ENCODE measurements at regions not wholly inside any gene's neighbourhood (a gene's known extent, or its start where the extent isn't known, plus 50 kb on each side); places are given as distances from the start of the nearest gene placed in this dataset.

GRCh38 chr11:70577258-70577603, 178.9 kb downstream of the CTTN start:
- DNase-seq (ENCODE audit: extremely low spot score), result no peak
- POLR2A ChIA-PET, result no interaction called here
- TF ChIP-seq FOXK2 (IDR thresholded peaks at IDR 0.05) (no peak), SP1 (IDR thresholded peaks at IDR 0.05) (no peak), FOXA1 (IDR thresholded peaks at IDR 0.05) (no peak), FOXM1 (IDR thresholded peaks at IDR 0.05; ENCODE audit: borderline replicate concordance) (no peak), ZNF384 (IDR thresholded peaks at IDR 0.05) (no peak), ELF4 (IDR thresholded peaks at IDR 0.05) (no peak), BHLHE40 (IDR thresholded peaks at IDR 0.05; ENCODE audit: borderline replicate concordance) (no peak), ARNT (IDR thresholded peaks at IDR 0.05) (no peak), CTBP1 (IDR thresholded peaks at IDR 0.05; ENCODE audit: borderline replicate concordance) (no peak), PKNOX1 (IDR thresholded peaks at IDR 0.05) (no peak), HDGF (IDR thresholded peaks at IDR 0.05; ENCODE audit: borderline replicate concordance) (no peak), NFRKB (IDR thresholded peaks at IDR 0.05) (no peak), LEF1 (IDR thresholded peaks at IDR 0.05; ENCODE audit: borderline replicate concordance) (no peak), SUZ12 (IDR thresholded peaks at IDR 0.05) (no peak), L3MBTL2 (conservative IDR thresholded peaks at IDR 0.05) (no peak), TARDBP (IDR thresholded peaks at IDR 0.05) (no peak)
- CTCF ChIA-PET, result no interaction called here

- no peak for TF ChIP-seq ARNT (IDR thresholded peaks at IDR 0.05)
- DNase-seq (ENCODE audit: extremely low spot score), result no peak
- POLR2A ChIA-PET, result no interaction called here
- CTCF ChIA-PET, result no interaction called here
Measured at GRCh38 chr11:70577948-70578347, 179.6 kb downstream of the CTTN start.

GRCh38 chr11:70578371-70578770, 180.0 kb downstream of the CTTN start:
- ChIA-PET POLR2A (no interaction called here), CTCF (no interaction called here)
- no peak for TF ChIP-seq ARNT (IDR thresholded peaks at IDR 0.05)
- no peak for TF ChIP-seq L3MBTL2 (conservative IDR thresholded peaks at IDR 0.05)
- TF ChIP-seq SP1 (IDR thresholded peaks at IDR 0.05), result no peak
- no peak for TF ChIP-seq ELF4 (IDR thresholded peaks at IDR 0.05)
- no peak for TF ChIP-seq CTBP1 (IDR thresholded peaks at IDR 0.05; ENCODE audit: borderline replicate concordance)
- TF ChIP-seq ZNF384 (IDR thresholded peaks at IDR 0.05), result no peak
- no peak for TF ChIP-seq FOXA1 (IDR thresholded peaks at IDR 0.05)
- TF ChIP-seq PKNOX1 (IDR thresholded peaks at IDR 0.05), result no peak
- no peak for TF ChIP-seq SUZ12 (IDR thresholded peaks at IDR 0.05)
- TF ChIP-seq HDGF (IDR thresholded peaks at IDR 0.05; ENCODE audit: borderline replicate concordance), result no peak
- TF ChIP-seq FOXK2 (IDR thresholded peaks at IDR 0.05), result no peak
- TF ChIP-seq LEF1 (IDR thresholded peaks at IDR 0.05; ENCODE audit: borderline replicate concordance), result no peak
- no peak for DNase-seq (ENCODE audit: extremely low spot score)

- CTCF ChIA-PET, result no interaction called here
- no peak for DNase-seq (ENCODE audit: extremely low spot score)
- TF ChIP-seq FOXA1 (IDR thresholded peaks at IDR 0.05) (no peak), NFRKB (IDR thresholded peaks at IDR 0.05) (no peak), SUZ12 (IDR thresholded peaks at IDR 0.05) (no peak), HDGF (IDR thresholded peaks at IDR 0.05; ENCODE audit: borderline replicate concordance) (no peak), FOXM1 (IDR thresholded peaks at IDR 0.05; ENCODE audit: borderline replicate concordance) (no peak), SP1 (IDR thresholded peaks at IDR 0.05) (no peak), ARNT (IDR thresholded peaks at IDR 0.05) (no peak), PKNOX1 (IDR thresholded peaks at IDR 0.05) (no peak), FOXK2 (IDR thresholded peaks at IDR 0.05) (no peak), ELF4 (IDR thresholded peaks at IDR 0.05) (no peak), CTBP1 (IDR thresholded peaks at IDR 0.05; ENCODE audit: borderline replicate concordance) (no peak), L3MBTL2 (conservative IDR thresholded peaks at IDR 0.05) (no peak), BHLHE40 (IDR thresholded peaks at IDR 0.05; ENCODE audit: borderline replicate concordance) (no peak), ZNF384 (IDR thresholded peaks at IDR 0.05) (no peak), LEF1 (IDR thresholded peaks at IDR 0.05; ENCODE audit: borderline replicate concordance) (no peak), TARDBP (IDR thresholded peaks at IDR 0.05) (no peak)
- POLR2A ChIA-PET, result no interaction called here
Measured at GRCh38 chr11:70578831-70579230, 180.5 kb downstream of the CTTN start.

GRCh38 chr11:70579316-70579955, 181.1 kb downstream of the CTTN start:
- no peak for DNase-seq (ENCODE audit: extremely low spot score)
- ChIA-PET CTCF (no interaction called here), POLR2A (no interaction called here)
- no peak for TF ChIP-seq ELF4 (IDR thresholded peaks at IDR 0.05)
- TF ChIP-seq ZNF384 (IDR thresholded peaks at IDR 0.05), result no peak
- TF ChIP-seq HDGF (IDR thresholded peaks at IDR 0.05; ENCODE audit: borderline replicate concordance), result no peak
- TF ChIP-seq SP1 (IDR thresholded peaks at IDR 0.05), result no peak
- TF ChIP-seq PKNOX1 (IDR thresholded peaks at IDR 0.05), result no peak
- TF ChIP-seq BHLHE40 (IDR thresholded peaks at IDR 0.05; ENCODE audit: borderline replicate concordance), result no peak
- no peak for TF ChIP-seq ARNT (IDR thresholded peaks at IDR 0.05)
- TF ChIP-seq SUZ12 (IDR thresholded peaks at IDR 0.05), result no peak
- TF ChIP-seq LEF1 (IDR thresholded peaks at IDR 0.05; ENCODE audit: borderline replicate concordance), result no peak
- TF ChIP-seq TARDBP (IDR thresholded peaks at IDR 0.05), result no peak
- no peak for TF ChIP-seq FOXA1 (IDR thresholded peaks at IDR 0.05)
- no peak for TF ChIP-seq NFRKB (IDR thresholded peaks at IDR 0.05)
- TF ChIP-seq CTBP1 (IDR thresholded peaks at IDR 0.05; ENCODE audit: borderline replicate concordance), result no peak
- no peak for TF ChIP-seq FOXM1 (IDR thresholded peaks at IDR 0.05; ENCODE audit: borderline replicate concordance)

Data from HEK293T (cell line).